ENCODE measurements at regions not wholly inside any gene's neighbourhood (a gene's known extent, or its start where the extent isn't known, plus 50 kb on each side); places are given as distances from the start of the nearest gene placed in this dataset.

GRCh38 chr14:96717116-96717515 is 80.1 kb upstream of the VRK1 start:
- no peak overlapping the region for H3K4me2 ChIP-seq (ENCODE audit: insufficient read depth, low read length)
- no peak overlapping the region for H3K4me3 ChIP-seq (replicated peaks in 1 of 3; ENCODE audit: insufficient read depth in 1 of 3, low read depth in 1 of 3, low read length in 3 of 3)
- no peaks in the 10 kb centered on the region for H3K27me3 ChIP-seq (ENCODE audit: control insufficient read depth in 2 of 2, insufficient read depth in 2 of 2, low read length in 2 of 2)
- no peak for TF ChIP-seq POLR2A (IDR thresholded peaks at IDR 0.05; ENCODE audit: low read depth, low read length)
- TF ChIP-seq CTCF (IDR thresholded peaks at IDR 0.05; ENCODE audit: extremely low read depth in 1 of 2, insufficient read depth in 1 of 2, low read depth in 1 of 2, low read length in 2 of 2): no peak
- no peak for TF ChIP-seq POLR2AphosphoS5 (IDR thresholded peaks at IDR 0.05; ENCODE audit: insufficient read depth, low read depth, low read length)
- TF ChIP-seq JUN (IDR thresholded peaks at IDR 0.05; ENCODE audit: borderline replicate concordance, insufficient read depth, insufficient read length, low read depth): no peak
- no peak for TF ChIP-seq MYC (IDR thresholded peaks at IDR 0.05; ENCODE audit: low read depth, low read length)
- no peak for TF ChIP-seq GATA2 (IDR thresholded peaks at IDR 0.05; ENCODE audit: insufficient read depth, insufficient read length, low read depth, low read length)
- no peaks in the 10 kb centered on the region for H3K79me2 ChIP-seq (ENCODE audit: control insufficient read depth, insufficient read depth, low read length)
- no peak overlapping the region for H3K9ac ChIP-seq (replicated peaks; ENCODE audit: extremely low read depth, insufficient read depth, low read length)
- H3K36me3 ChIP-seq (ENCODE audit: control insufficient read depth in 2 of 2, extremely low read depth in 1 of 2, insufficient read depth in 2 of 2, low read length in 2 of 2): no peaks in the 10 kb centered on the region
- intact Hi-C loops (cut with micrococcal nuclease) (no loop called here), dilution Hi-C loops (cut with MboI; ENCODE audit: extremely low pct_ligation_motif_present, low sequenced_read_pairs) (no loop called here)
- ChIA-PET CTCF (no interaction called here), POLR2A (no interaction called here)
- FAIRE-seq (no peak), DNase-seq (ENCODE audit: low read depth, low spot score) (no peak)
- H3K27ac ChIP-seq (ENCODE audit: insufficient read depth, low read depth, low read length): no peak overlapping the region
- H2AFZ ChIP-seq (ENCODE audit: low read depth, low read length): no peak overlapping the region
- H3K9me1 ChIP-seq (replicated peaks; ENCODE audit: control insufficient read depth, extremely low read depth, insufficient read depth, low read length): no peaks in the 10 kb centered on the region
- no peaks in the 10 kb centered on the region for H3K9me3 ChIP-seq (replicated peaks; ENCODE audit: control insufficient read depth, insufficient read depth, low read length)
- H3K4me1 ChIP-seq (ENCODE audit: control insufficient read depth, extremely low read depth, insufficient read depth, low read length): no peaks in the 10 kb centered on the region
- no peaks in the 10 kb centered on the region for H4K20me1 ChIP-seq (replicated peaks; ENCODE audit: control insufficient read depth, extremely low read depth, insufficient read depth, low read length)
- no TSS peak for BruUV-seq (replicated peaks)

GRCh38 chr14:96718407-96718806 is 78.8 kb upstream of the VRK1 start:
- no peaks in the 10 kb centered on the region for H3K36me3 ChIP-seq (ENCODE audit: control insufficient read depth in 2 of 2, extremely low read depth in 1 of 2, insufficient read depth in 2 of 2, low read length in 2 of 2)
- no peaks in the 10 kb centered on the region for H3K27me3 ChIP-seq (ENCODE audit: control insufficient read depth in 2 of 2, insufficient read depth in 2 of 2, low read length in 2 of 2)
- H3K9me3 ChIP-seq (replicated peaks; ENCODE audit: control insufficient read depth, insufficient read depth, low read length): no peaks in the 10 kb centered on the region
- CTCF ChIA-PET: no interaction called here
- FAIRE-seq (no peak), DNase-seq (ENCODE audit: low read depth, low spot score) (no peak)
- H3K4me1 ChIP-seq (ENCODE audit: control insufficient read depth, extremely low read depth, insufficient read depth, low read length): no peaks in the 10 kb centered on the region
- H4K20me1 ChIP-seq (replicated peaks; ENCODE audit: control insufficient read depth, extremely low read depth, insufficient read depth, low read length): no peaks in the 10 kb centered on the region
- no peak overlapping the region for H3K9ac ChIP-seq (replicated peaks; ENCODE audit: extremely low read depth, insufficient read depth, low read length)
- TF ChIP-seq JUN (IDR thresholded peaks at IDR 0.05; ENCODE audit: borderline replicate concordance, insufficient read depth, insufficient read length, low read depth) (no peak), CTCF (IDR thresholded peaks at IDR 0.05; ENCODE audit: extremely low read depth in 1 of 2, insufficient read depth in 1 of 2, low read depth in 1 of 2, low read length in 2 of 2) (no peak), POLR2A (IDR thresholded peaks at IDR 0.05; ENCODE audit: low read depth, low read length) (no peak), EZH2 (IDR thresholded peaks at IDR 0.05; ENCODE audit: borderline replicate concordance, low read depth, low read length, severe bottlenecking) (no peak), POLR2AphosphoS5 (IDR thresholded peaks at IDR 0.05; ENCODE audit: insufficient read depth, low read depth, low read length) (no peak), MAX (IDR thresholded peaks at IDR 0.05; ENCODE audit: insufficient read depth, insufficient read length) (no peak), FOS (IDR thresholded peaks at IDR 0.05; ENCODE audit: borderline replicate concordance, insufficient read depth, low read length) (no peak), GATA2 (IDR thresholded peaks at IDR 0.05; ENCODE audit: insufficient read depth, insufficient read length, low read depth, low read length) (no peak), MYC (IDR thresholded peaks at IDR 0.05; ENCODE audit: low read depth, low read length) (no peak)
- intact Hi-C loops (cut with micrococcal nuclease): no loop called here
- no TSS peak for BruUV-seq (replicated peaks)
- no peak overlapping the region for H3K27ac ChIP-seq (ENCODE audit: insufficient read depth, low read depth, low read length)
- no peaks in the 10 kb centered on the region for H3K9me1 ChIP-seq (replicated peaks; ENCODE audit: control insufficient read depth, extremely low read depth, insufficient read depth, low read length)
- no peaks in the 10 kb centered on the region for H3K79me2 ChIP-seq (ENCODE audit: control insufficient read depth, insufficient read depth, low read length)
- H3K4me3 ChIP-seq (replicated peaks in 1 of 3; ENCODE audit: insufficient read depth in 1 of 3, low read depth in 1 of 3, low read length in 3 of 3): no peak overlapping the region
- no peak overlapping the region for H2AFZ ChIP-seq (ENCODE audit: low read depth, low read length)
- H3K4me2 ChIP-seq (ENCODE audit: insufficient read depth, low read length): no peak overlapping the region
- POLR2A ChIA-PET: no interaction called here
- dilution Hi-C loops (cut with MboI; ENCODE audit: extremely low pct_ligation_motif_present, low sequenced_read_pairs): no loop called here

Data from endothelial cell of umbilical vein (primary cell).